Transverse colon (tissue), 4 donors: ENCODE measurements at regions not wholly inside any gene's neighbourhood (a gene's known extent, or its start where the extent isn't known, plus 50 kb on each side); places are given as distances from the start of the nearest gene placed in this dataset.

Experiments
- DNase-seq: peaks from one replicate; pipeline ENCODE4 v3.0.0-alpha.2; 2019
- H3K27ac ChIP-seq, 4 donors: fragments of 200-600 bp; sonication (generic); 2 replicates each; pipeline ENCODE4 v1.5.1; 2016 to 2018; ENCODE audit warnings: inconsistent platforms in 4 of 4
- H3K27me3 ChIP-seq: fragments of 200-600 bp; sonication (generic); 2 replicates; pipeline ENCODE4 v1.5.1; 2017; ENCODE audit warnings: inconsistent platforms
- H3K36me3 ChIP-seq, 4 donors: fragments of 200-600 bp; sonication (generic); 2 replicates each; pipeline ENCODE4 v1.5.1; 2017 to 2019; ENCODE audit warnings: inconsistent platforms in 4 of 4
- H3K4me1 ChIP-seq, 4 donors: fragments of 200-600 bp; sonication (generic); 2 replicates each; pipeline ENCODE4 v1.5.1; 2017 to 2020; ENCODE audit warnings: inconsistent platforms in 4 of 4
- H3K4me3 ChIP-seq, 4 donors: fragments of 200-600 bp; sonication (generic); 1 replicate in 1 of 4; 2 replicates in 3 of 4; pipeline versions ENCODE4 v1.5.1 to v1.6.1; 2017 to 2019; ENCODE audit warnings: inconsistent platforms in 4 of 4
- H3K9me3 ChIP-seq, 2 donors: fragments of 200-600 bp; sonication (generic); 2 replicates each; pipeline ENCODE4 v1.5.1; 2017 to 2019; ENCODE audit warnings: inconsistent platforms in 2 of 2
- EP300 ChIP-seq: sonication (generic); formaldehyde crosslinking; IDR thresholded peaks from one replicate; pipeline ENCODE4 v1.6.1; 2017; ENCODE audit warnings: antibody characterized with exemption, low read depth
- POLR2A ChIP-seq: fragments of 450-650 bp; IDR thresholded peaks from one replicate; pipeline ENCODE4 v1.6.1; 2016; ENCODE audit warnings: antibody characterized with exemption, mild to moderate bottlenecking, moderate library complexity
- POLR2AphosphoS5 ChIP-seq, 3 donors: sonication (generic); formaldehyde crosslinking; IDR thresholded peaks; one replicate each; pipeline ENCODE4 v1.6.1; 2016; ENCODE audit warnings: antibody characterized with exemption in 3 of 3
- WGBS, 2 donors: methylation state at CpG; one replicate each; pipeline ENCODE4 v1.1.5; 2018; ENCODE audit warnings: low coverage in 1 of 2; 5-methylcytosine and 5-hydroxymethylcytosine counted together
- in situ Hi-C, 4 donors: fragments of 200-750 bp; cut with MboI; loops; one replicate each; pipeline versions ENCODE4 v1.15.0 to v1.15.1; 2017; ENCODE audit warnings: low sequenced_read_pairs in 3 of 4, low pct_ligation_motif_present in 1 of 4, low pct_unique_long_range_greater_than_20kb in 1 of 4
- intact Hi-C: fragments of 100-400 bp; cut with DNase I; formaldehyde crosslinking; loops from one replicate; pipeline ENCODE4 v1.15.1; 2023; ENCODE audit warnings: low total_unique reads
- TF ChIP-seq, protein P1 (sequence below), 5 experiments: fragments of 200-600 bp in 3 of 5; fragments of 450-650 bp in 2 of 5; sonication (generic) in 3 of 5; IDR thresholded peaks; 1 replicate in 2 of 5; 2 replicates in 3 of 5; pipeline ENCODE4 v1.5.1; 2016 to 2017; ENCODE audit warnings: antibody characterized with exemption in 5 of 5, inconsistent platforms in 3 of 5, mild to moderate bottlenecking in 2 of 5, moderate library complexity in 1 of 5

- 61 to 86% methylated on average over 4 of the region's 4 CpGs for WGBS, 2 donors
- in situ Hi-C loops: loop anchor here in 1 of 4 donors (25.0 kb wide), 1 partner anchor 711 kb away; the partner anchor contains the start of gene NLRP1
- TF ChIP-seq POLR2AphosphoS5 (IDR thresholded peaks at IDR 0.05): no peak
- TF ChIP-seq, protein P1, sequence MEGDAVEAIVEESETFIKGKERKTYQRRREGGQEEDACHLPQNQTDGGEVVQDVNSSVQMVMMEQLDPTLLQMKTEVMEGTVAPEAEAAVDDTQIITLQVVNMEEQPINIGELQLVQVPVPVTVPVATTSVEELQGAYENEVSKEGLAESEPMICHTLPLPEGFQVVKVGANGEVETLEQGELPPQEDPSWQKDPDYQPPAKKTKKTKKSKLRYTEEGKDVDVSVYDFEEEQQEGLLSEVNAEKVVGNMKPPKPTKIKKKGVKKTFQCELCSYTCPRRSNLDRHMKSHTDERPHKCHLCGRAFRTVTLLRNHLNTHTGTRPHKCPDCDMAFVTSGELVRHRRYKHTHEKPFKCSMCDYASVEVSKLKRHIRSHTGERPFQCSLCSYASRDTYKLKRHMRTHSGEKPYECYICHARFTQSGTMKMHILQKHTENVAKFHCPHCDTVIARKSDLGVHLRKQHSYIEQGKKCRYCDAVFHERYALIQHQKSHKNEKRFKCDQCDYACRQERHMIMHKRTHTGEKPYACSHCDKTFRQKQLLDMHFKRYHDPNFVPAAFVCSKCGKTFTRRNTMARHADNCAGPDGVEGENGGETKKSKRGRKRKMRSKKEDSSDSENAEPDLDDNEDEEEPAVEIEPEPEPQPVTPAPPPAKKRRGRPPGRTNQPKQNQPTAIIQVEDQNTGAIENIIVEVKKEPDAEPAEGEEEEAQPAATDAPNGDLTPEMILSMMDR (IDR thresholded peaks at IDR 0.05): no peak
Measured at GRCh38 chr17:6297960-6298359, 137.0 kb downstream of the AIPL1 start.

DNA sequence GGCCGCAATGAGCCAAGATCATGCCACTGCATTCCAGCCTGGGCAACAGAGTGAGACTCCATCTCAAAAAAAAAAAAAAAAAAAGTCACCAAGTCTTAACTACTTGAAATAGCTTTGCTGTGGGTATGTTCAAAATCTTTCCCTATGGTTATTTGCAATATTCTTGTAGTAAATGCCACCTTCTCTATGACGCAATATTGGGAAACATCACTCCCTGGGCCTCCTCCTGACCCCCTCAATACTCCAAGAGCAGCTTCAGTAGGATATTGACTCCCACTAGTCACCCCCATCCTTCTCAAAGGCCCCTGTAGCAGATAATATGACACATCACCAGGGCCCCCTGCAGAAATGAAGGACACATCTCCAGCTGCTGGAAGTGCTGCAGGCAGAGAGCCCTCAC, 137.8 kb downstream of the AIPL1 start:
- intact Hi-C loops: no loop called here
- Histone ChIP-seq H3K27ac (no peak overlapping the region), H3K27me3 (peaks cover 8% of the 10 kb centered on the region), H3K36me3 (no peaks in the 10 kb centered on the region), H3K4me3 (no peak overlapping the region), H3K4me1 (no peaks in the 10 kb centered on the region), H3K9me3 (no peaks in the 10 kb centered on the region)
- DNase-seq: no peak
- in situ Hi-C loops: loop anchor here in 1 of 4 donors (25.0 kb wide), 1 partner anchor 710 kb away; the partner anchor contains the start of gene NLRP1
- TF ChIP-seq POLR2AphosphoS5 (IDR thresholded peaks at IDR 0.05) (no peak), POLR2A (no peak)
- WGBS, 2 donors: 91 to 100% methylated on average over 2 of the region's 2 CpGs

More at GRCh38 chr17:6297960-6298359, 137.0 kb downstream of the AIPL1 start:
- H3K27ac ChIP-seq: no peak overlapping the region
- no peaks in the 10 kb centered on the region for H3K4me1 ChIP-seq
- no peaks in the 10 kb centered on the region for H3K9me3 ChIP-seq
- no peaks in the 10 kb centered on the region for H3K36me3 ChIP-seq
- no peak for DNase-seq
- H3K27me3 ChIP-seq: peaks cover 8% of the 10 kb centered on the region
- H3K4me3 ChIP-seq: no peak overlapping the region
- intact Hi-C loops: no loop called here

GRCh38 chr17:6290488-6291196, 144.3 kb downstream of the AIPL1 start:
- Histone ChIP-seq H3K36me3 (no peaks in the 10 kb centered on the region), H3K27me3 (no peaks in the 10 kb centered on the region), H3K4me3 (no peak overlapping the region), H3K4me1 (no peaks in the 10 kb centered on the region), H3K9me3 (no peaks in the 10 kb centered on the region), H3K27ac (no peak overlapping the region)
- WGBS, 2 donors: 91% methylated on average over 2 of the region's 2 CpGs; no CpG with 5 or more reads in 1 of the 2 donors
- in situ Hi-C loops (loop anchor here in 1 of 4 donors (25.0 kb wide), 1 partner anchor 703 kb away; the partner anchor contains the start of gene NLRP1), intact Hi-C loops (no loop called here)
- TF ChIP-seq, protein P1 (IDR thresholded peaks at IDR 0.05): no peak
- TF ChIP-seq EP300: no peak
- TF ChIP-seq POLR2AphosphoS5 (IDR thresholded peaks at IDR 0.05): no peak
- no peak for TF ChIP-seq POLR2A
- DNase-seq: no peak

DNA sequence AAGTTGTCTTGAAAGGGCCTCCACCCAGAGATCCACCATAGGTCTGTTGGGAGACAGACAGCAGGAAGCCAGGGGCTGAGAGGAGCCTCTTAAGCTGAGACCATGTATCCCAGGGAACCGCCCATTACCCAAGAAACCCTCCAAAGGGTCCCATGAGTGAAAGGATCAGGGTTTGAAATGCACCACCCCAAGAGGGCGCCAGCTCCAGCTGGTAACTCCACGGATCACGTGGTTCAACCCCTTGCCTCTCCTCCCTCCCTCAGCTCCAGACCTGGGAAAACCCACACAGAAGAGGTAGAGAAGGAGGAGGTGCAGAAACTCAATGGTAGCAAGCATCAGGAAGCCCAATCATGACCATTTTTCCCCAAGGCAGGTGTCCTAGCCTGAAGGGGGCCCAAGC, 148.7 kb downstream of the AIPL1 start:
- H3K4me1 ChIP-seq: no peaks in the 10 kb centered on the region
- TF ChIP-seq, protein P1 (IDR thresholded peaks at IDR 0.05): no peak
- TF ChIP-seq EP300 (no peak), POLR2AphosphoS5 (IDR thresholded peaks at IDR 0.05) (no peak), POLR2A (no peak)
- no peak overlapping the region for H3K4me3 ChIP-seq
- no peak for DNase-seq
- 39% methylated on average over 4 of the region's 4 CpGs; no CpG with 5 or more reads in 1 of the 2 donors for WGBS, 2 donors
- no peak overlapping the region for H3K27ac ChIP-seq
- H3K27me3 ChIP-seq: no peaks in the 10 kb centered on the region
- H3K36me3 ChIP-seq: no peaks in the 10 kb centered on the region
- no peaks in the 10 kb centered on the region for H3K9me3 ChIP-seq
- in situ Hi-C loops: loop anchor here in 1 of 4 donors (25.0 kb wide), 1 partner anchor 699 kb away; the partner anchor contains the start of gene NLRP1
- intact Hi-C loops: no loop called here
